NT2/D1 (cell line): ENCODE measurements at regions not wholly inside any gene's neighbourhood (a gene's known extent, or its start where the extent isn't known, plus 50 kb on each side); places are given as distances from the start of the nearest gene placed in this dataset.

Source experiments
- SUZ12 ChIP-seq: IDR thresholded peaks from 2 replicates; pipeline ENCODE4 v1.6.1; 2011; ENCODE audit not compliant: insufficient read length, insufficient read depth; ENCODE audit errors: extremely low read depth
- YY1 ChIP-seq: IDR thresholded peaks from 2 replicates; pipeline ENCODE4 v1.6.1; 2011; ENCODE audit not compliant: insufficient read length, insufficient read depth
- ZNF274 ChIP-seq: IDR thresholded peaks from 2 replicates; pipeline ENCODE4 v1.6.1; 2011; ENCODE audit warnings: mild to moderate bottlenecking, low read depth, low read length

GRCh38 chrY:8426433-8426832 is 910.8 kb upstream of the TSPY4 start:
- TF ChIP-seq ZNF274 (no peak), YY1 (no peak), SUZ12 (no peak)
